HepG2 (cell line): ENCODE measurements at regions not wholly inside any gene's neighbourhood (a gene's known extent, or its start where the extent isn't known, plus 50 kb on each side); places are given as distances from the start of the nearest gene placed in this dataset.

Experiments
- ATAC-seq: fragments of 200-7000 bp; cut with Tn5 transposase; 3 replicates; pipeline ENCODE4 v1.9.1; 2020; ENCODE audit warnings: mild to moderate bottlenecking, moderate library complexity
- BruUV-seq: library from RNA; stranded (reverse); fragments of 400-500 nt; replicated peaks from 2 replicates; lab custom pipeline; 2021; lab: Mats Ljungman, UMichigan
- CTCF ChIA-PET: fragments of 300-600 bp; formaldehyde crosslinking; extraction: SDS; loops from one replicate; lab custom pipeline; 2021; ENCODE audit warnings: low total read pairs, inconsistent platforms, low intra/inter-chr PET ratio; lab: Yijun Ruan, JAX
- POLR2A ChIA-PET: fragments of 350-600 bp; sonication (Branson Sonifier 250); formaldehyde crosslinking; loops from one replicate; lab custom pipeline; 2020; ENCODE audit warnings: antibody characterized with exemption, inconsistent platforms; lab: Yijun Ruan, JAX
- DNase-seq: peaks from one replicate; pipeline ENCODE4 v3.0.0-alpha.2; 2015; ENCODE audit warnings: low spot score
- FAIRE-seq: peaks from 3 replicates; lab custom pipeline; 2011; peaks lifted over from hg19 to GRCh38; lab: Jason Lieb, UNC
- H2AFZ ChIP-seq: one replicate; pipeline ENCODE4 v1.6.1; 2011; ENCODE audit warnings: low read length, inconsistent platforms
- H3K27ac ChIP-seq: fragments of 300-600 bp; 3 replicates; pipeline ENCODE4 v1.8.0; 2011; ENCODE audit warnings: mixed run types, mild to moderate bottlenecking, mixed read lengths, low read length, inconsistent platforms; ENCODE audit not compliant: insufficient read depth; ENCODE audit errors: extremely low read length
- H3K27me3 ChIP-seq, 2 experiments: fragments of 200-600 bp in 1 of 2; 2 replicates in 1 of 2; 3 replicates in 1 of 2; pipeline versions ENCODE4 v1.6.0 to v1.8.0; 2011; ENCODE audit warnings: low read length in 2 of 2, mild to moderate bottlenecking in 2 of 2, moderate library complexity in 2 of 2, inconsistent platforms in 1 of 2; ENCODE audit not compliant: insufficient read depth in 2 of 2, control insufficient read depth in 1 of 2
- H3K36me3 ChIP-seq, 2 experiments: fragments of 200-600 bp in 1 of 2; replicated peaks in 1 of 2; 2 replicates in 1 of 2; 3 replicates in 1 of 2; pipeline versions ENCODE4 v1.5.1 to v1.8.0; 2011; ENCODE audit warnings: low read length in 2 of 2, inconsistent platforms in 1 of 2; ENCODE audit not compliant: insufficient read depth in 2 of 2, control insufficient read depth in 1 of 2
- H3K4me1 ChIP-seq: 2 replicates; pipeline ENCODE4 v1.5.1; 2012; ENCODE audit warnings: low read length, inconsistent platforms; ENCODE audit not compliant: insufficient read depth
- H3K4me2 ChIP-seq: 2 replicates; pipeline ENCODE4 v1.6.0; 2011; ENCODE audit warnings: low read depth, low read length, inconsistent platforms
- H3K4me3 ChIP-seq, 3 experiments: fragments of 200-600 bp in 1 of 3; sonication (generic), shearing (Covaris generic) in 1 of 3; replicated peaks in 1 of 3; 2 replicates each; pipeline ENCODE4 v1.5.1; 2011 to 2016; ENCODE audit warnings: low read length in 3 of 3, inconsistent platforms in 2 of 3, low read depth in 2 of 3, mild to moderate bottlenecking in 2 of 3, control low read depth in 1 of 3, mixed read lengths in 1 of 3; ENCODE audit not compliant: insufficient read depth in 1 of 3
- H3K79me2 ChIP-seq: one replicate; pipeline ENCODE4 v1.6.1; 2011; ENCODE audit warnings: low read length, inconsistent platforms; ENCODE audit not compliant: insufficient read depth
- H3K9ac ChIP-seq: 2 replicates; pipeline ENCODE4 v1.6.0; 2011; ENCODE audit warnings: mild to moderate bottlenecking, low read depth, low read length, inconsistent platforms; ENCODE audit not compliant: insufficient read depth
- H3K9me3 ChIP-seq: 2 replicates; pipeline ENCODE4 v1.5.1; 2012; ENCODE audit warnings: mild to moderate bottlenecking, low read length
- H4K20me1 ChIP-seq: 2 replicates; pipeline ENCODE4 v1.6.0; 2011; ENCODE audit warnings: inconsistent platforms, mild to moderate bottlenecking, low read length, moderate library complexity; ENCODE audit not compliant: insufficient read depth
- BCL6 ChIP-seq: IDR thresholded peaks from 2 replicates; pipeline ENCODE4 v1.6.1; 2016; ENCODE audit warnings: missing genetic modification reagents, missing compliant biosample characterization
- CBX1 ChIP-seq: IDR thresholded peaks from one replicate; pipeline ENCODE4 v1.6.1; 2016; ENCODE audit warnings: antibody characterized with exemption, low read depth
- DMAP1 ChIP-seq: IDR thresholded peaks from 2 replicates; pipeline ENCODE4 v1.6.1; 2016
- FOXA1 ChIP-seq, 2 experiments: fragments of 450-650 bp in 1 of 2; sonication (generic) in 1 of 2; formaldehyde crosslinking in 1 of 2; IDR thresholded peaks; 2 replicates each; pipeline versions ENCODE4 v1.4.0 to v1.6.1; 2016 to 2020; ENCODE audit warnings: missing genetic modification reagents in 1 of 2
- FOXA3 ChIP-seq: IDR thresholded peaks from 2 replicates; pipeline ENCODE4 v1.6.1; 2016; ENCODE audit warnings: missing genetic modification reagents, missing compliant biosample characterization
- HHEX ChIP-seq: IDR thresholded peaks from 2 replicates; pipeline ENCODE4 v1.6.1; 2016; ENCODE audit warnings: control low read depth
- HOXA9 ChIP-seq: sonication (generic); formaldehyde crosslinking; IDR thresholded peaks from 2 replicates; pipeline ENCODE4 v1.8.1; 2022; ENCODE audit warnings: missing genetic modification reagents, mild to moderate bottlenecking, moderate library complexity, borderline replicate concordance
- SALL1 ChIP-seq: sonication (generic); formaldehyde crosslinking; IDR thresholded peaks from 2 replicates; pipeline ENCODE4 v1.8.0; 2022; ENCODE audit warnings: mild to moderate bottlenecking, missing genetic modification reagents
- SNAPC4 ChIP-seq: sonication (generic); formaldehyde crosslinking; IDR thresholded peaks from 2 replicates; pipeline ENCODE4 v1.4.0; 2020; ENCODE audit warnings: mild to moderate bottlenecking, missing genetic modification reagents
- SNAPC5 ChIP-seq: sonication (generic); formaldehyde crosslinking; IDR thresholded peaks from 2 replicates; pipeline ENCODE4 v1.8.1; 2023; ENCODE audit warnings: mild to moderate bottlenecking, missing genetic modification reagents, borderline replicate concordance
- SOX5 ChIP-seq: IDR thresholded peaks from 2 replicates; pipeline ENCODE4 v1.6.1; 2016; ENCODE audit warnings: borderline replicate concordance
- SOX6 ChIP-seq, 2 experiments: fragments of 450-650 bp in 1 of 2; sonication (generic) in 1 of 2; formaldehyde crosslinking in 1 of 2; IDR thresholded peaks; 2 replicates each; pipeline versions ENCODE4 v1.4.0 to v1.6.1; 2017 to 2020; ENCODE audit warnings: antibody characterized with exemption in 1 of 2, mild to moderate bottlenecking in 1 of 2, missing genetic modification reagents in 1 of 2
- TEAD3 ChIP-seq: optimal IDR thresholded peaks from 2 replicates; pipeline ENCODE3; 2016; ENCODE audit warnings: borderline replicate concordance
- TFAP4 ChIP-seq: sonication (generic); IDR thresholded peaks from 2 replicates; pipeline ENCODE4 v1.6.1; 2016; ENCODE audit warnings: low read depth, borderline replicate concordance
- ZKSCAN8 ChIP-seq: IDR thresholded peaks from 2 replicates; pipeline ENCODE4 v1.6.1; 2016; ENCODE audit warnings: borderline replicate concordance, missing genetic modification reagents, missing compliant biosample characterization
- ZNF687 ChIP-seq: sonication (generic); formaldehyde crosslinking; IDR thresholded peaks from 2 replicates; pipeline ENCODE4 v1.5.1; 2020; ENCODE audit warnings: mild to moderate bottlenecking, missing genetic modification reagents, moderate library complexity
- WGBS: methylation state at CpG from one replicate; pipeline ENCODE4 v1.1.6; 2017; ENCODE audit warnings: low lambda C conversion rate; 5-methylcytosine and 5-hydroxymethylcytosine counted together
- in situ Hi-C: cut with HindIII; loops from 2 replicates; pipeline ENCODE4 v1.10.0; 2017; ENCODE audit warnings: low pct_unique_long_range_greater_than_20kb; ENCODE audit not compliant: extremely low pct_ligation_motif_present
- intact Hi-C: fragments of 100-400 bp; cut with micrococcal nuclease; formaldehyde crosslinking; loops from one replicate; pipeline ENCODE4 v1.10.0; 2022; ENCODE audit not compliant: unreplicated experiment

GRCh38 chr10:78894841-78895195 lies 173.9 kb upstream of the ZMIZ1 start:
- in situ Hi-C loops = no loop called here
- no TSS peak for BruUV-seq
- Histone ChIP-seq H3K4me2 (peak overlapping the region; percentile 14; the same call in 1 of the 2 replicates), H4K20me1 (no peaks in the 10 kb centered on the region), H3K9me3 (no peaks in the 10 kb centered on the region), H3K36me3 (no peaks in the 10 kb centered on the region), H3K4me3 (no peak overlapping the region), H3K4me1 (peaks cover 31% of the 10 kb centered on the region), H3K9ac (no peak overlapping the region), H2AFZ (no peak overlapping the region), H3K27ac (no peak overlapping the region), H3K79me2 (no peaks in the 10 kb centered on the region), H3K27me3 (peaks cover 0 to 52% of the 10 kb centered on the region in 2 experiments; a peak in 3 of 5 replicates)
- ChIA-PET CTCF (no interaction called here), POLR2A (no interaction called here)
- FAIRE-seq (peak; percentile 36), DNase-seq (peak; percentile 55), ATAC-seq (peak; percentile 91)
- intact Hi-C loops = no loop called here
- WGBS = 10% methylated on average over 2 of the region's 3 CpGs
- TF ChIP-seq SOX5 (0 out of 2 replicates have a peak, but pooled peaks have one; percentile 32), CBX1 (no peak), DMAP1 (no peak), TEAD3 (CRISPR knock-in tag) (peak; percentile 20), SOX6 (IDR thresholded peaks at IDR 0.05) (no peak), SOX6 (CRISPR knock-in tag; IDR thresholded peaks at IDR 0.05) (peak; percentile 25; the same call in 1 of the 2 replicates), FOXA1 (IDR thresholded peaks at IDR 0.05) (no peak), FOXA1 (CRISPR knock-in tag; IDR thresholded peaks at IDR 0.05) (peak; percentile 83), TFAP4 (peak; percentile 39; the same call in 1 of the 2 replicates), SALL1 (CRISPR knock-in tag) (peak; percentile 18; the same call in 1 of the 2 replicates), ZKSCAN8 (CRISPR knock-in tag) (no peak), FOXA3 (CRISPR knock-in tag) (peak; percentile 82), HHEX (CRISPR knock-in tag) (peak; percentile 67), BCL6 (CRISPR knock-in tag) (peak; percentile 99), HOXA9 (no peak), SNAPC5 (CRISPR knock-in tag) (no peak), ZNF687 (CRISPR knock-in tag) (0 out of 2 replicates have a peak, but pooled peaks have one; percentile 30), SNAPC4 (CRISPR knock-in tag) (no peak)
